ENCODE measurements at regions not wholly inside any gene's neighbourhood (a gene's known extent, or its start where the extent isn't known, plus 50 kb on each side); places are given as distances from the start of the nearest gene placed in this dataset.

GRCh38 chrX:120732461-120732860 is 102.6 kb upstream of the C1GALT1C1 start:
- TF ChIP-seq CTCF (IDR thresholded peaks at IDR 0.05): no peak
- TF ChIP-seq POLR2A (IDR thresholded peaks at IDR 0.05): no peak
- TF ChIP-seq EP300 (IDR thresholded peaks at IDR 0.05; ENCODE audit: low read depth): no peak
- no peak for TF ChIP-seq POLR2AphosphoS5 (IDR thresholded peaks at IDR 0.05)
